ENCODE measurements at regions not wholly inside any gene's neighbourhood (a gene's known extent, or its start where the extent isn't known, plus 50 kb on each side); places are given as distances from the start of the nearest gene placed in this dataset.
"Not testable (repeated sequence)": the region's sequence is repeated elsewhere in the genome, so short reads cannot be mapped to it uniquely, and the experiment has no call there.

DNA sequence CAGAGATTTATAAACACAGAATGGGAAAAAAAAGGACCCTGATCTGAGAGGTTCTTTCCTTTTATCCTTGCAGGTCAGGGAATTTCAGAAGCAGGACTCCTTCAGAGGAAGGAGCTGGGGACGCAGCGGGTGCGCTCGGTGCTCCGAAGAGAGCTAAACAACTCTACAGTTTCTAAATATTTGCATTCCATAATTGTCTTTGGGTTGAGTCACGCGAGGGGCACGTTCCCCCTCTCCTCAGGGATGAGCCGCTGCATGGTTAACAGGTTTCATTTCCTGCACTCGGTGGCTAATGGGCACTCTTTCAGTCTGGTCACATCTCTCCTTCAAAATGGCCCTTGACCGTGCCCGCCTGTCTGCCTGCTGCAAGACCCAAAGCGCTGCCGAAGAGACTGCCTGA is 165.0 kb upstream of the HMHB1 start:
- no peak for DNase-seq (ENCODE audit: extremely low read depth in 1 of 11, low read depth in 9 of 11, low spot score in 4 of 11)

- DNase-seq (ENCODE audit: extremely low read depth in 1 of 11, low read depth in 9 of 11, low spot score in 4 of 11): no peak
These were observed 166.6 kb upstream of the HMHB1 start for GRCh38 chr5:143645356-143645755.

GRCh38 chr5:143644727-143645126 is 167.2 kb upstream of the HMHB1 start:
- DNase-seq (ENCODE audit: extremely low read depth in 1 of 11, low read depth in 9 of 11, low spot score in 4 of 11): no peak

GRCh38 chr5:143642791-143643190 is 169.2 kb upstream of the HMHB1 start:
- no peak for DNase-seq (ENCODE audit: extremely low read depth in 1 of 11, low read depth in 9 of 11, low spot score in 4 of 11)

GRCh38 chr5:143641549-143642355 is 170.2 kb upstream of the HMHB1 start:
- DNase-seq (ENCODE audit: extremely low read depth in 1 of 11, low read depth in 9 of 11, low spot score in 4 of 11): peak in 3 of 11 donors; percentile 17 to 20 (median 18)

- no peak for DNase-seq (ENCODE audit: extremely low read depth in 1 of 11, low read depth in 9 of 11, low spot score in 4 of 11)
These were observed 173.3 kb upstream of the HMHB1 start for GRCh38 chr5:143638654-143639053.

DNA sequence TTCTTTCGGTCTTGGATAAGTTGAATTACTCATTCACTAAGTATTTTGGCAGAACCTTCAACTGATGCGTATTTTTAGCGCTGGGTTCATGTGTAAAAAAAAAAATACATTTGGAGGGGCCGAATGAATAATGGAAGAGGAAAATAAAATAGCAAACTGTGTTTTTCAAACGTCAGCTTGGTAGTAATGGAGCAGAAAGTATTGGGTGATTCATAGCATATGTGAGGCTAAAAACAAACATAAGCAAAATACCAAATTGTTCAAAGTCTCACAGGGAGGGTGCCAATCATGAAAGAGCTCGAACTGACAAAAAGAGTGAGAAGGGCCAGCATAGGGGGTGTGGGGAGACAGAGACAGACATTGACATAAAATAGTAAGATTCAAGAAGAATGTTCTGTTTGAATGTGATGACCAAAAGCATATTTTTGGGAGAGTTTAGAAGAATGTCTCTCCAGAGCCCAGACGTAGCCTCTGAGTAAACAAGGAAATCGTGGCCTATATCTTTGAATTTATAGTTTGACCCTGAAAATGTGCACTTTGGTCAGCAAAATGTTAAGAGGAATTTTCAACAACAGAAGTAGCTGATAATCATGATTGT is 174.9 kb upstream of the HMHB1 start:
- peak in 7 of 11 donors; percentile 12 to 50 (median 27) for DNase-seq (ENCODE audit: extremely low read depth in 1 of 11, low read depth in 9 of 11, low spot score in 4 of 11)

- DNase-seq (ENCODE audit: extremely low read depth in 1 of 11, low read depth in 9 of 11, low spot score in 4 of 11): no peak
These were observed 176.1 kb upstream of the HMHB1 start for GRCh38 chr5:143635888-143636287.

DNA sequence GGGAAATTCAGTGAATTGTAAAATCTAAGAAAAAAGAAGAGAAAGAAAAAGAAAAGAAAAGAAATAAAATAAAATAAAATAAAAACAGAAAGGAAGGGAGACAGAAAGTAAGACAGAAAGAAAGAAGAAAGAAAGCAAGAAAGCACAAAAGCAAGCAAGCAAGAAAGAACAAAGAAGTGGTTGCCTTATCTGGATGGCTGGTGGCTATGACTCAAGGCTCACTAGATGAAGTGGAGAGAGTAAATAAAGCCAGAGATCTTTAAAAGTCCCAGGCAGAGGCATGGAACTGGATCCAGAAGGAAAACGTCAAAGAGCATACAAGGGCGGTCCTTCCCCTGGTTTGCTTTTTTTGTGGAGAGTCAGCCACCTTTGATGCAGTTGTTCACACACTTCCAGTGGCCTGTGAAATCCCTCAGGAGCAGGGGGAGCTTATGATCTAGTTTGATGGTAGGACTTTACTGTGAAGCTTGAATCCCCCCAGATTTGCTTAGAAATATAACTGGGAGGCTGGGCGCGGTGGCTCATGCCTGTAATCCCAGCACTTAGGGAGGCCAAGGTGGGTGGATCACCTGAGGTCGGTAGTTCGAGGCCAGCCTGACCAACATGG is 176.7 kb upstream of the HMHB1 start:
- DNase-seq (ENCODE audit: extremely low read depth in 1 of 11, low read depth in 9 of 11, low spot score in 4 of 11): no peak

DNA sequence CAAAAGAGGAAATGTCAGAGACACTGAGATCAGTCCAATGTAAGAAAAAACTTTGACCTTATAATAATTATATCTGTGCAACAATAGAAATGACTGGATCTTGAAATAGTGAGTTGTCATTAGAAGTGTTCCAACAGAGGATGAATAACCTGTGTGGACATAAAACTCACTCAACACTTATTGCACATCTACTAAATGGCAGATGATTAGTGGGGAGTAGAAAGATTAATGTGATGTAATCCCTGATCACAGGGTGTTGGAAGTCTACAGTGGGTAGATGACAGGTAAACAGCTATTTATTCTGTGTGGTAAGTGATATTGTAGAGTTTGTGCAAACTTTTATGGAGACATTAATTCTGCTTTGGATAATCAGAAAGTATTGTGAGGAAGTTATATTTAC is 177.3 kb upstream of the HMHB1 start:
- no peak for DNase-seq (ENCODE audit: extremely low read depth in 1 of 11, low read depth in 9 of 11, low spot score in 4 of 11)

DNA sequence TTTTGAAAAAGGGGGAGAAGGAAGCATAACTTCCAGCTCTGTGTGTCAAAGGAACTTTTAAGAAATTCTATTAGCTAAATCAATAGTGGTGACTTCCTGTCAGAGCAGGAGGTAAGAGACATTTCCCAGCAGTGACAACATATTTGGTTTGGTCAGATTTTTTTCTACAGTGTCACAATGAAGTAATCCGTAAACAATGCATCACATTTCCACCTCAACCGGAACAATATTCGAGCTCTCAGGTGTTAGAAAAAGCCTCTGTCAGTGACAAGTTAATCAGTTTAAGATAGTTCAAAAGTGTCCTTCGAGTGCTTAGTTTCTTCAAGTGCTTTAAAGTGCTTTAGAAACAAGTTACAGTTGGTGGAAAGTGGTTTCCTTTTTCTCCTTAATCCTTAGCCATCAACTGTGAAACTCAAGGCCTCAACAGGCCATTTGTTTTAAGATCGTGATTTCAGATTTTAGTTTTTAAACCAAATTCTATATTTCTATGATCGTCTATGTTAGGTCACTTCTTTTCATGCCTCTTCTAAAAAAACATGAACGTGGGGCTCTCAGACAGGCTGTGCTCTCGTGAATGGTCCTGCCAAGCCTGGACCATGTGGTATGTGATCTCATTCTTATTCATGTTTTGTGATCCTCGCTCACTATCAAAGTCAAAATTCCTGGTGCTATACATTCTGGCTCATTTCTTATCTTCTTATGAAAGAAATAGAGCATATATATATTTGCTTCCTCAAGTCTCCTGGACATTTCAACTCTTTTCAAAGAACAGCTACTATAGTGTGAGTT is 181.9 kb upstream of the HMHB1 start:
- no peak for DNase-seq (ENCODE audit: extremely low read depth in 1 of 11, low read depth in 9 of 11, low spot score in 4 of 11)

GRCh38 chr5:143625048-143625447 is 186.9 kb upstream of the HMHB1 start:
- DNase-seq (ENCODE audit: extremely low read depth in 1 of 11, low read depth in 9 of 11, low spot score in 4 of 11): not testable (repeated sequence)

DNA sequence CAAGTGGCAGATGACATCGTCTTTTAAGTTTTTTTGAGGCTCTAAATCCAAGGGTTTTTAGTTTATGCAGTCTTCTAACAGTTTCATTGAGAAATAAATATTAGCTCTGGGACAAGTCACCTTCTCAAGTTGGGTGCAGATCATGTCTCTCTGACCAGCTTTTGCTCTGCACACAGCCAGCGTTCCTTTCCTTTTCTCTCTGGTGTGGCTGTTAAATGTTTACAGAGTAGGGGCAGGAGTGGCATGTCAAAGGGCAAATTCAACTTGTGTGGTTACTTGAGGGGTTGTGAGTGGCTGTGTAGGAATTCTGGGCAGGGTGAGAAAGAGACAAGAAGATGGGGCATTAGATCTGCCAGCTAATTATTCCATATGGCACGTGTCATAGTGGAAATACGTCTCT is 187.5 kb upstream of the HMHB1 start:
- no peak for DNase-seq (ENCODE audit: extremely low read depth in 1 of 11, low read depth in 9 of 11, low spot score in 4 of 11)

DNA sequence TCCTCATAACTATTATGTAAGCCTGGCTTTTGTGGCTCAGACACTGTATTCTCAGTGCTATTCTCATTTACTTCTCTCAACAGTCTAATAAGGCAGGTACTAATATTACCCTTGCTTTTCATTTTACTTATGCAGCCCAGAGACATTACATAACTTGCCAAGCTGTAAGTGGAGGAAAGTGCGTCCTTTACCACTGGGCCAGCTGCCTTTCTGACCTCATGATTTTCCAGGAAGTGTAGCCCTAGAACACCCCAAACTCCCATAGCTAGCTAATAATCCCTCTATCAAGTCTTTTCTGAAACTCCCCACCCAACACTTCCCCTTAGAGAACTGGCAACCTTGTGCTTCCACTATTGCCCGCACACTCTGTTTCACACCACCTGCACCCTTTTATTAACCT is 192.9 kb upstream of the HMHB1 start:
- no peak for DNase-seq (ENCODE audit: extremely low read depth in 1 of 11, low read depth in 9 of 11, low spot score in 4 of 11)

GRCh38 chr5:143618141-143618540 is 193.8 kb upstream of the HMHB1 start:
- DNase-seq (ENCODE audit: extremely low read depth in 1 of 11, low read depth in 9 of 11, low spot score in 4 of 11): no peak

DNA sequence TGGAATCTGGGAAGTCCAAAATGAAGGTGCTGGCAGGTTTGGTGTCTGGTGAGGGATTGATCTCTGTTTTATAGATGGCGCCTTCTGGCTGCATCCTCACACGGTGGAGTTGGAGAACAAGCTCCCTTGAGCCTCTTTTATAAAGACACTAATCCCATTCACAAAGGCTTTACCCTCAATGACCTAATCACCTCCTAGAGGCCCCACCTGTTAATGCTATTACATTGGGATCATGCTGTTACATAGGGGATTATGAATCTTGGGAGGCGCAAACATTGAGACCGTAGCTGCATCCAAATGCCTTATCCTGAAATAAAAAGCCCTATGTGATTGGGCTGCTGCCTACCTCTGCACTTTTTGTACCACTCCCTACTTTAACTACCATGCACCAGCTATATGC is 197.1 kb upstream of the HMHB1 start:
- DNase-seq (ENCODE audit: extremely low read depth in 1 of 11, low read depth in 9 of 11, low spot score in 4 of 11): no peak

GRCh38 chr5:143613329-143613728 is 198.6 kb upstream of the HMHB1 start:
- no peak for DNase-seq (ENCODE audit: extremely low read depth in 1 of 11, low read depth in 9 of 11, low spot score in 4 of 11)

- DNase-seq (ENCODE audit: extremely low read depth in 1 of 11, low read depth in 9 of 11, low spot score in 4 of 11): no peak
These were observed 201.0 kb upstream of the HMHB1 start for GRCh38 chr5:143610946-143611345.

- DNase-seq (ENCODE audit: extremely low read depth in 1 of 11, low read depth in 9 of 11, low spot score in 4 of 11): no peak
These were observed 202.7 kb upstream of the NR3C1 start for GRCh38 chr5:143606043-143606752.

All from renal cortex interstitium (tissue), 11 donors.